HL-60 (cell line): ENCODE measurements at regions not wholly inside any gene's neighbourhood (a gene's known extent, or its start where the extent isn't known, plus 50 kb on each side); places are given as distances from the start of the nearest gene placed in this dataset.

Experiments used
- DNase-seq, 2 experiments: peaks; one replicate each; pipeline ENCODE4 v3.0.0-alpha.2; 2010 to 2020; ENCODE audit warnings: low read depth in 1 of 2, low spot score in 1 of 2
- H3K27ac ChIP-seq: fragments of 250-450 bp; sonication (Bioruptor Pico); replicated peaks from 2 replicates; pipeline ENCODE4 v1.5.1; 2020; ENCODE audit warnings: mild to moderate bottlenecking, moderate library complexity
- H3K27me3 ChIP-seq: fragments of 250-450 bp; sonication (Bioruptor Pico); 2 replicates; pipeline ENCODE4 v1.5.1; 2021; ENCODE audit warnings: mild to moderate bottlenecking, moderate library complexity; ENCODE audit not compliant: insufficient read depth, poor library complexity, severe bottlenecking
- H3K4me3 ChIP-seq: replicated peaks from 2 replicates; pipeline ENCODE4 v1.5.1; 2011; ENCODE audit warnings: mild to moderate bottlenecking, control low read depth, low read length; ENCODE audit not compliant: insufficient read depth
- CTCF ChIP-seq: IDR thresholded peaks from one replicate; pipeline ENCODE4 v1.5.1; 2011; ENCODE audit warnings: low read length, control low read depth, inconsistent platforms; ENCODE audit not compliant: insufficient read depth
- GABPA ChIP-seq: IDR thresholded peaks from 2 replicates; pipeline ENCODE4 v1.6.1; 2012; ENCODE audit warnings: low read depth
- POLR2AphosphoS5 ChIP-seq: IDR thresholded peaks from 2 replicates; pipeline ENCODE4 v1.6.1; 2012; ENCODE audit warnings: low read depth
- REST ChIP-seq: IDR thresholded peaks from 2 replicates; pipeline ENCODE4 v1.6.1; 2012; ENCODE audit warnings: low read depth; ENCODE audit not compliant: insufficient replicate concordance
- SPI1 ChIP-seq: IDR thresholded peaks from 2 replicates; pipeline ENCODE4 v1.6.1; 2012; ENCODE audit warnings: low read depth, mild to moderate bottlenecking, borderline replicate concordance

DNA sequence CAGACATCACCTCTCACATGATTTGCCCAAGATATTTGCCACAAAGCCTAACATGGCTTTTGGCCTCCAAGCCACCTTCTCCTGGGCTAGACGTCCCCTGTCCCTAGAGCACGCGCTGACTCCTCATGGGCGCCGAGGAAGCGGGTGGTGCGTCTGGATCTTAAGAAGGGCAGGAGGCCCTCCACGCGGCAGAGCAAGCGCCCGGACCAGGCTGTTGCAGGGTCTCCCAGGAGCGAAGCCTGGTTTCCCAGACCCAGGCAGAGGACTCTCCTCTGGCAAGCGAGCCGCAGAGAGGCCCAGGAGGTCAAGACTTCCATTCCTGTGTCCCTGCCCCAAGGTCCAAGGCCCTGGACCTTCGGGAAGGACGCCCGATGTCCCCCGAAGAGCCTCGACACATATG is 101.7 kb upstream of the TTC34 start:
- DNase-seq: no peak
- Histone ChIP-seq H3K27me3 (no peaks in the 10 kb centered on the region), H3K27ac (no peak overlapping the region), H3K4me3 (no peak overlapping the region)
- TF ChIP-seq REST (no peak), SPI1 (no peak), GABPA (no peak), CTCF (no peak), POLR2AphosphoS5 (no peak)

GRCh38 chr1:2904191-2904590 is 102.7 kb upstream of the TTC34 start:
- Histone ChIP-seq H3K27me3 (no peaks in the 10 kb centered on the region), H3K27ac (no peak overlapping the region), H3K4me3 (no peak overlapping the region)
- TF ChIP-seq SPI1 (no peak), CTCF (no peak), REST (no peak), GABPA (no peak), POLR2AphosphoS5 (no peak)
- DNase-seq: no peak

- no peak for DNase-seq
- H3K4me3 ChIP-seq: no peak overlapping the region
- TF ChIP-seq REST: no peak
- TF ChIP-seq GABPA: no peak
- no peak for TF ChIP-seq CTCF
- TF ChIP-seq POLR2AphosphoS5: no peak
- no peak for TF ChIP-seq SPI1
- H3K27ac ChIP-seq: no peak overlapping the region
- no peaks in the 10 kb centered on the region for H3K27me3 ChIP-seq
Measured at GRCh38 chr1:2905356-2905755, 103.9 kb upstream of the TTC34 start.
